ENCODE measurements at regions not wholly inside any gene's neighbourhood (a gene's known extent, or its start where the extent isn't known, plus 50 kb on each side); places are given as distances from the start of the nearest gene placed in this dataset.

GRCh38 chr6:119511024-119511423, 161.5 kb upstream of the MAN1A1 start:
- Histone ChIP-seq H3K9me3 (no peaks in the 10 kb centered on the region), H3K9ac (no peak overlapping the region), H3K4me2 (no peak overlapping the region), H3F3A (replicated peaks; ENCODE audit: insufficient read depth) (no peaks in the 10 kb centered on the region), H3K9me2 (no peaks in the 10 kb centered on the region), H4K20me1 (ENCODE audit: insufficient read depth) (no peaks in the 10 kb centered on the region), H2AFZ (ENCODE audit: low read depth) (no peak overlapping the region), H3K4me3 (ENCODE audit: low read depth in 2 of 2, low read length in 1 of 2) (no peak overlapping the region), H3K79me2 (ENCODE audit: insufficient read depth) (no peaks in the 10 kb centered on the region), H3K36me3 (replicated peaks in 1 of 2; ENCODE audit: control insufficient read depth in 1 of 2, insufficient read depth in 2 of 2, low read length in 1 of 2) (no peaks in the 10 kb centered on the region), H3K27me3 (ENCODE audit: insufficient read depth) (no peaks in the 10 kb centered on the region), H3K4me1 (ENCODE audit: control insufficient read depth in 1 of 2, insufficient read depth in 2 of 2, low read depth in 1 of 2, low read length in 1 of 2) (no peaks in the 10 kb centered on the region), H3K27ac (ENCODE audit: low read depth in 2 of 2, low read length in 1 of 2) (no peak overlapping the region)
- WGBS (ENCODE audit: low lambda C conversion rate), result 37% methylated on average over 3 of the region's 3 CpGs
- CTCF ChIA-PET, result no interaction called here
- TF ChIP-seq GABPA (IDR thresholded peaks at IDR 0.05; ENCODE audit: low read depth), result no peak
- TF ChIP-seq YY1 (IDR thresholded peaks at IDR 0.05; ENCODE audit: low read depth), result no peak
- TF ChIP-seq NRF1 (IDR thresholded peaks at IDR 0.05; ENCODE audit: low read depth, low read length), result no peak
- no peak for TF ChIP-seq MAX (IDR thresholded peaks at IDR 0.05; ENCODE audit: low read depth)
- no peak for TF ChIP-seq RCOR1 (IDR thresholded peaks at IDR 0.05; ENCODE audit: low read length)
- no peak for TF ChIP-seq JUND (IDR thresholded peaks at IDR 0.05)
- TF ChIP-seq TEAD4 (IDR thresholded peaks at IDR 0.05; ENCODE audit: borderline replicate concordance, insufficient read depth), result no peak
- TF ChIP-seq USF1 (IDR thresholded peaks at IDR 0.05; ENCODE audit: borderline replicate concordance, low read depth), result no peak
- no peak for TF ChIP-seq GATA2 (CRISPR knock-in tag; IDR thresholded peaks at IDR 0.05)
- TF ChIP-seq RFX5 (IDR thresholded peaks at IDR 0.05; ENCODE audit: low read length), result no peak
- TF ChIP-seq NFIC (IDR thresholded peaks at IDR 0.05; ENCODE audit: borderline replicate concordance), result no peak
- no peak for TF ChIP-seq TAF1 (IDR thresholded peaks at IDR 0.05; ENCODE audit: borderline replicate concordance, low read depth, low read length)
- no peak for TF ChIP-seq SIN3A (IDR thresholded peaks at IDR 0.05; ENCODE audit: borderline replicate concordance, low read depth, low read length)
- TF ChIP-seq MXI1 (IDR thresholded peaks at IDR 0.05; ENCODE audit: low read depth, low read length), result no peak
- no peak for TF ChIP-seq PBX3 (IDR thresholded peaks at IDR 0.05)
- no peak for TF ChIP-seq IRF3 (IDR thresholded peaks at IDR 0.05; ENCODE audit: low read depth, low read length)
- TF ChIP-seq USF2 (IDR thresholded peaks at IDR 0.05; ENCODE audit: borderline replicate concordance, low read depth, low read length), result no peak
- no peak for DNase-seq
- POLR2A ChIA-PET, result no interaction called here
